ENCODE measurements at regions not wholly inside any gene's neighbourhood (a gene's known extent, or its start where the extent isn't known, plus 50 kb on each side); places are given as distances from the start of the nearest gene placed in this dataset.
"Not testable (repeated sequence)": the region's sequence is repeated elsewhere in the genome, so short reads cannot be mapped to it uniquely, and the experiment has no call there.

DNA sequence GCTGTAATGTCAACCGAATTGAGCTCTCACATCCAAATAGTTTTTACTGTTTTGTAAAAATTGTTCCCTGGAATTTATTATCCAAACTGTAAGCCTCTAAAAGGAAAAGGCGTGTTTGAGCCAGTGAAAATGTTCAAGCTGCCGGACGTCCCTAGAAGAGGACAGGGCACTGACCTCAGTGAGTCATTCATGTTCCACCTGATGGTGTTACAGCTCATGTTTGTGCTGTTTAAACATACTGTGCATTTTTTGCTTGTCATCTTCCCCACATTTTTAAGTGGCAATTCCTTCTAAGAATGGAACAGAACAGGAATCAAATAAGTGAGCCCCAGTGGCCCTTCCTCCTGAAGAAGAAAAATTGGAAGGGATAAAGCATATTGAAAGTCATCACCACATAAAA, 239.6 kb downstream of the ZNF37A start:
- TF ChIP-seq, protein P1, sequence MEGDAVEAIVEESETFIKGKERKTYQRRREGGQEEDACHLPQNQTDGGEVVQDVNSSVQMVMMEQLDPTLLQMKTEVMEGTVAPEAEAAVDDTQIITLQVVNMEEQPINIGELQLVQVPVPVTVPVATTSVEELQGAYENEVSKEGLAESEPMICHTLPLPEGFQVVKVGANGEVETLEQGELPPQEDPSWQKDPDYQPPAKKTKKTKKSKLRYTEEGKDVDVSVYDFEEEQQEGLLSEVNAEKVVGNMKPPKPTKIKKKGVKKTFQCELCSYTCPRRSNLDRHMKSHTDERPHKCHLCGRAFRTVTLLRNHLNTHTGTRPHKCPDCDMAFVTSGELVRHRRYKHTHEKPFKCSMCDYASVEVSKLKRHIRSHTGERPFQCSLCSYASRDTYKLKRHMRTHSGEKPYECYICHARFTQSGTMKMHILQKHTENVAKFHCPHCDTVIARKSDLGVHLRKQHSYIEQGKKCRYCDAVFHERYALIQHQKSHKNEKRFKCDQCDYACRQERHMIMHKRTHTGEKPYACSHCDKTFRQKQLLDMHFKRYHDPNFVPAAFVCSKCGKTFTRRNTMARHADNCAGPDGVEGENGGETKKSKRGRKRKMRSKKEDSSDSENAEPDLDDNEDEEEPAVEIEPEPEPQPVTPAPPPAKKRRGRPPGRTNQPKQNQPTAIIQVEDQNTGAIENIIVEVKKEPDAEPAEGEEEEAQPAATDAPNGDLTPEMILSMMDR (IDR thresholded peaks at IDR 0.05; ENCODE audit: control extremely low read depth in 1 of 3, insufficient read depth in 1 of 3, low read depth in 1 of 3, low read length in 3 of 3): not testable (repeated sequence)
- TF ChIP-seq KDM1A (IDR thresholded peaks at IDR 0.05; ENCODE audit: borderline replicate concordance, low read length); RFX5 (IDR thresholded peaks at IDR 0.05; ENCODE audit: borderline replicate concordance, low read depth, low read length); SRF (IDR thresholded peaks at IDR 0.05; ENCODE audit: low read depth, low read length); POLR2AphosphoS5 (IDR thresholded peaks at IDR 0.05; ENCODE audit: low read depth, low read length); RNF2 (IDR thresholded peaks at IDR 0.05; ENCODE audit: borderline replicate concordance, low read depth, low read length, missing control alignments, poor library complexity, severe bottlenecking); EZH2 (IDR thresholded peaks at IDR 0.05; ENCODE audit: low read depth, low read length, severe bottlenecking); POLR2A (IDR thresholded peaks at IDR 0.05; ENCODE audit: control extremely low read depth in 1 of 2, low read depth in 2 of 2, low read length in 2 of 2): not testable (repeated sequence)
